ENCODE measurements at regions not wholly inside any gene's neighbourhood (a gene's known extent, or its start where the extent isn't known, plus 50 kb on each side); places are given as distances from the start of the nearest gene placed in this dataset.
"Not testable (repeated sequence)": the region's sequence is repeated elsewhere in the genome, so short reads cannot be mapped to it uniquely, and the experiment has no call there.

GRCh38 chr20:60785785-60786184 is 466.3 kb upstream of the CDH4 start:
- no peak for DNase-seq (ENCODE audit: low read depth in 1 of 2, low spot score in 1 of 2)

GRCh38 chr20:60786686-60787217 is 465.3 kb upstream of the CDH4 start:
- DNase-seq (ENCODE audit: low read depth in 1 of 2, low spot score in 1 of 2), result no peak

GRCh38 chr20:60787276-60787675 is 464.8 kb upstream of the CDH4 start:
- DNase-seq (ENCODE audit: low read depth in 1 of 2, low spot score in 1 of 2), result no peak

GRCh38 chr20:60788070-60788469 is 464.0 kb upstream of the CDH4 start:
- DNase-seq (ENCODE audit: low read depth in 1 of 2, low spot score in 1 of 2), result no peak

- DNase-seq (ENCODE audit: low read depth in 1 of 2, low spot score in 1 of 2), result no peak
These were observed 462.7 kb upstream of the CDH4 start for GRCh38 chr20:60789399-60789798.

GRCh38 chr20:60790339-60790738 is 461.7 kb upstream of the CDH4 start:
- DNase-seq (ENCODE audit: low read depth in 1 of 2, low spot score in 1 of 2), result not testable (repeated sequence)

- no peak for DNase-seq (ENCODE audit: low read depth in 1 of 2, low spot score in 1 of 2)
These were observed 460.2 kb upstream of the CDH4 start for GRCh38 chr20:60791823-60792222.

- no peak for DNase-seq (ENCODE audit: low read depth in 1 of 2, low spot score in 1 of 2)
These were observed 459.1 kb upstream of the CDH4 start for GRCh38 chr20:60792941-60793340.

GRCh38 chr20:60794674-60795073 is 457.4 kb upstream of the CDH4 start:
- DNase-seq (ENCODE audit: low read depth in 1 of 2, low spot score in 1 of 2), result no peak

GRCh38 chr20:60795651-60796050 is 456.4 kb upstream of the CDH4 start:
- no peak for DNase-seq (ENCODE audit: low read depth in 1 of 2, low spot score in 1 of 2)

- no peak for DNase-seq (ENCODE audit: low read depth in 1 of 2, low spot score in 1 of 2)
These were observed 451.9 kb upstream of the CDH4 start for GRCh38 chr20:60800185-60800584.

- DNase-seq (ENCODE audit: low read depth in 1 of 2, low spot score in 1 of 2), result no peak
These were observed 449.4 kb upstream of the CDH4 start for GRCh38 chr20:60802676-60803075.

GRCh38 chr20:60803335-60804055 is 448.6 kb upstream of the CDH4 start:
- no peak for DNase-seq (ENCODE audit: low read depth in 1 of 2, low spot score in 1 of 2)

GRCh38 chr20:60804240-60804917 is 447.7 kb upstream of the CDH4 start:
- DNase-seq (ENCODE audit: low read depth in 1 of 2, low spot score in 1 of 2), result no peak

- no peak for DNase-seq (ENCODE audit: low read depth in 1 of 2, low spot score in 1 of 2)
These were observed 447.0 kb upstream of the CDH4 start for GRCh38 chr20:60804918-60805630.

- no peak for DNase-seq (ENCODE audit: low read depth in 1 of 2, low spot score in 1 of 2)
These were observed 445.7 kb upstream of the CDH4 start for GRCh38 chr20:60806354-60806753.

- DNase-seq (ENCODE audit: low read depth in 1 of 2, low spot score in 1 of 2), result no peak
These were observed 445.2 kb upstream of the CDH4 start for GRCh38 chr20:60806824-60807223.

- no peak for DNase-seq (ENCODE audit: low read depth in 1 of 2, low spot score in 1 of 2)
These were observed 443.9 kb upstream of the CDH4 start for GRCh38 chr20:60808003-60808672.

- no peak for DNase-seq (ENCODE audit: low read depth in 1 of 2, low spot score in 1 of 2)
These were observed 443.4 kb upstream of the CDH4 start for GRCh38 chr20:60808701-60809100.

GRCh38 chr20:60810561-60810960 is 441.5 kb upstream of the CDH4 start:
- DNase-seq (ENCODE audit: low read depth in 1 of 2, low spot score in 1 of 2), result no peak

- DNase-seq (ENCODE audit: low read depth in 1 of 2, low spot score in 1 of 2), result no peak
These were observed 439.5 kb upstream of the CDH4 start for GRCh38 chr20:60812561-60812960.

Data from activated CD4-positive, alpha-beta T cell treated with anti-CD3 and anti-CD28 coated beads, Interleukin-2, amount 50 U/mL, for 24 hours (primary cell).